ENCODE measurements at regions not wholly inside any gene's neighbourhood (a gene's known extent, or its start where the extent isn't known, plus 50 kb on each side); places are given as distances from the start of the nearest gene placed in this dataset.

- no peak for TF ChIP-seq CTCF (IDR thresholded peaks at IDR 0.05)
- TF ChIP-seq POLR2A (IDR thresholded peaks at IDR 0.05), result no peak
Observed at GRCh38 chr11:104361975-104362374, 198.0 kb upstream of the PDGFD start.
